HepG2 (cell line): ENCODE measurements at regions not wholly inside any gene's neighbourhood (a gene's known extent, or its start where the extent isn't known, plus 50 kb on each side); places are given as distances from the start of the nearest gene placed in this dataset.

Experiments used
- ATAC-seq: fragments of 200-7000 bp; cut with Tn5 transposase; 3 replicates; pipeline ENCODE4 v1.9.1; 2020; ENCODE audit warnings: mild to moderate bottlenecking, moderate library complexity
- BruUV-seq: library from RNA; stranded (reverse); fragments of 400-500 nt; replicated peaks from 2 replicates; lab custom pipeline; 2021; lab: Mats Ljungman, UMichigan
- CTCF ChIA-PET: fragments of 300-600 bp; formaldehyde crosslinking; extraction: SDS; loops from one replicate; lab custom pipeline; 2021; ENCODE audit warnings: low total read pairs, inconsistent platforms, low intra/inter-chr PET ratio; lab: Yijun Ruan, JAX
- POLR2A ChIA-PET: fragments of 350-600 bp; sonication (Branson Sonifier 250); formaldehyde crosslinking; loops from one replicate; lab custom pipeline; 2020; ENCODE audit warnings: antibody characterized with exemption, inconsistent platforms; lab: Yijun Ruan, JAX
- DNase-seq: peaks from one replicate; pipeline ENCODE4 v3.0.0-alpha.2; 2015; ENCODE audit warnings: low spot score
- FAIRE-seq: peaks from 3 replicates; lab custom pipeline; 2011; peaks lifted over from hg19 to GRCh38; lab: Jason Lieb, UNC
- H2AFZ ChIP-seq: one replicate; pipeline ENCODE4 v1.6.1; 2011; ENCODE audit warnings: low read length, inconsistent platforms
- H3K27ac ChIP-seq: fragments of 300-600 bp; 3 replicates; pipeline ENCODE4 v1.8.0; 2011; ENCODE audit warnings: mixed run types, mild to moderate bottlenecking, mixed read lengths, low read length, inconsistent platforms; ENCODE audit not compliant: insufficient read depth; ENCODE audit errors: extremely low read length
- H3K27me3 ChIP-seq, 2 experiments: fragments of 200-600 bp in 1 of 2; 2 replicates in 1 of 2; 3 replicates in 1 of 2; pipeline versions ENCODE4 v1.6.0 to v1.8.0; 2011; ENCODE audit warnings: low read length in 2 of 2, mild to moderate bottlenecking in 2 of 2, moderate library complexity in 2 of 2, inconsistent platforms in 1 of 2; ENCODE audit not compliant: insufficient read depth in 2 of 2, control insufficient read depth in 1 of 2
- H3K36me3 ChIP-seq, 2 experiments: fragments of 200-600 bp in 1 of 2; replicated peaks in 1 of 2; 2 replicates in 1 of 2; 3 replicates in 1 of 2; pipeline versions ENCODE4 v1.5.1 to v1.8.0; 2011; ENCODE audit warnings: low read length in 2 of 2, inconsistent platforms in 1 of 2; ENCODE audit not compliant: insufficient read depth in 2 of 2, control insufficient read depth in 1 of 2
- H3K4me1 ChIP-seq: 2 replicates; pipeline ENCODE4 v1.5.1; 2012; ENCODE audit warnings: low read length, inconsistent platforms; ENCODE audit not compliant: insufficient read depth
- H3K4me2 ChIP-seq: 2 replicates; pipeline ENCODE4 v1.6.0; 2011; ENCODE audit warnings: low read depth, low read length, inconsistent platforms
- H3K4me3 ChIP-seq, 3 experiments: fragments of 200-600 bp in 1 of 3; sonication (generic), shearing (Covaris generic) in 1 of 3; replicated peaks in 1 of 3; 2 replicates each; pipeline ENCODE4 v1.5.1; 2011 to 2016; ENCODE audit warnings: low read length in 3 of 3, inconsistent platforms in 2 of 3, low read depth in 2 of 3, mild to moderate bottlenecking in 2 of 3, control low read depth in 1 of 3, mixed read lengths in 1 of 3; ENCODE audit not compliant: insufficient read depth in 1 of 3
- H3K79me2 ChIP-seq: one replicate; pipeline ENCODE4 v1.6.1; 2011; ENCODE audit warnings: low read length, inconsistent platforms; ENCODE audit not compliant: insufficient read depth
- H3K9ac ChIP-seq: 2 replicates; pipeline ENCODE4 v1.6.0; 2011; ENCODE audit warnings: mild to moderate bottlenecking, low read depth, low read length, inconsistent platforms; ENCODE audit not compliant: insufficient read depth
- H3K9me3 ChIP-seq: 2 replicates; pipeline ENCODE4 v1.5.1; 2012; ENCODE audit warnings: mild to moderate bottlenecking, low read length
- H4K20me1 ChIP-seq: 2 replicates; pipeline ENCODE4 v1.6.0; 2011; ENCODE audit warnings: inconsistent platforms, mild to moderate bottlenecking, low read length, moderate library complexity; ENCODE audit not compliant: insufficient read depth
- DNMT3B ChIP-seq: conservative IDR thresholded peaks from 2 replicates; pipeline ENCODE4 v1.6.1; 2016; ENCODE audit warnings: missing biosample characterization, control low read depth
- EP300 ChIP-seq, 3 experiments: sonication (generic) in 1 of 3; formaldehyde crosslinking in 1 of 3; IDR thresholded peaks; 2 replicates each; pipeline versions ENCODE4 v1.5.1 to v1.6.1; 2011 to 2020; ENCODE audit warnings: low read depth in 2 of 3, low read length in 2 of 3, borderline replicate concordance in 1 of 3, improper control_type of control experiment in 1 of 3, mild to moderate bottlenecking in 1 of 3, missing genetic modification reagents in 1 of 3, moderate library complexity in 1 of 3
- GZF1 ChIP-seq: sonication (generic); formaldehyde crosslinking; IDR thresholded peaks from 2 replicates; pipeline ENCODE4 v1.5.1; 2020; ENCODE audit warnings: mild to moderate bottlenecking, missing genetic modification reagents
- HMG20B ChIP-seq: conservative IDR thresholded peaks from 2 replicates; pipeline ENCODE4 v1.6.1; 2016; ENCODE audit warnings: missing genetic modification reagents, missing compliant biosample characterization
- JUND ChIP-seq: sonication (generic); formaldehyde crosslinking; IDR thresholded peaks from 2 replicates; pipeline ENCODE4 v1.8.0; 2022; ENCODE audit warnings: mild to moderate bottlenecking, missing genetic modification reagents
- LRRFIP1 ChIP-seq: sonication (generic); formaldehyde crosslinking; conservative IDR thresholded peaks from 2 replicates; pipeline ENCODE4 v1.4.0; 2020; ENCODE audit warnings: missing genetic modification reagents
- POLR2A ChIP-seq, 2 experiments: IDR thresholded peaks; 2 replicates each; pipeline ENCODE4 v1.6.1; 2011; ENCODE audit warnings: low read depth in 2 of 2, low read length in 2 of 2, mild to moderate bottlenecking in 1 of 2, moderate library complexity in 1 of 2; ENCODE audit not compliant: insufficient read depth in 1 of 2
- PRMT3 ChIP-seq: sonication (generic); formaldehyde crosslinking; IDR thresholded peaks from 2 replicates; pipeline ENCODE4 v1.8.1; 2022; ENCODE audit warnings: low read depth, mild to moderate bottlenecking, moderate library complexity, missing genetic modification reagents, borderline replicate concordance
- ZEB1 ChIP-seq: IDR thresholded peaks from 2 replicates; pipeline ENCODE4 v1.6.1; 2012; ENCODE audit warnings: mild to moderate bottlenecking, low read depth, inconsistent platforms; ENCODE audit not compliant: insufficient replicate concordance
- ZNF232 ChIP-seq: sonication (generic); formaldehyde crosslinking; IDR thresholded peaks from 2 replicates; pipeline ENCODE4 v1.4.0; 2020; ENCODE audit warnings: missing genetic modification reagents, borderline replicate concordance
- ZNF354B ChIP-seq: sonication (generic); formaldehyde crosslinking; IDR thresholded peaks from 2 replicates; pipeline ENCODE4 v1.8.0; 2022; ENCODE audit warnings: mild to moderate bottlenecking, missing genetic modification reagents
- ZNF562 ChIP-seq: sonication (generic); formaldehyde crosslinking; IDR thresholded peaks from 2 replicates; pipeline ENCODE4 v1.8.0; 2022; ENCODE audit warnings: missing genetic modification reagents, borderline replicate concordance
- ZNF652 ChIP-seq: IDR thresholded peaks from 2 replicates; pipeline ENCODE4 v1.6.1; 2016; ENCODE audit warnings: low read depth, borderline replicate concordance
- ZNF709 ChIP-seq: sonication (generic); formaldehyde crosslinking; IDR thresholded peaks from 2 replicates; pipeline ENCODE4 v1.5.0; 2020; ENCODE audit warnings: mild to moderate bottlenecking, missing genetic modification reagents
- ZNF768 ChIP-seq: sonication (generic); formaldehyde crosslinking; IDR thresholded peaks from 2 replicates; pipeline ENCODE4 v1.4.0; 2020; ENCODE audit warnings: missing genetic modification reagents
- ZZZ3 ChIP-seq: sonication (generic); formaldehyde crosslinking; IDR thresholded peaks from 2 replicates; pipeline ENCODE4 v1.4.0; 2020; ENCODE audit warnings: missing genetic modification reagents, mild to moderate bottlenecking, borderline replicate concordance
- WGBS: methylation state at CpG from one replicate; pipeline ENCODE4 v1.1.6; 2017; ENCODE audit warnings: low lambda C conversion rate; 5-methylcytosine and 5-hydroxymethylcytosine counted together
- in situ Hi-C: cut with HindIII; loops from 2 replicates; pipeline ENCODE4 v1.10.0; 2017; ENCODE audit warnings: low pct_unique_long_range_greater_than_20kb; ENCODE audit not compliant: extremely low pct_ligation_motif_present
- intact Hi-C: fragments of 100-400 bp; cut with micrococcal nuclease; formaldehyde crosslinking; loops from one replicate; pipeline ENCODE4 v1.10.0; 2022; ENCODE audit not compliant: unreplicated experiment
- TF ChIP-seq, protein P1 (sequence below): IDR thresholded peaks from 2 replicates; pipeline ENCODE4 v1.6.1; 2016
- TF ChIP-seq, protein P2 (sequence below): IDR thresholded peaks from 2 replicates; pipeline ENCODE4 v1.6.1; 2018; ENCODE audit warnings: missing genetic modification reagents, mild to moderate bottlenecking, missing compliant biosample characterization

DNA sequence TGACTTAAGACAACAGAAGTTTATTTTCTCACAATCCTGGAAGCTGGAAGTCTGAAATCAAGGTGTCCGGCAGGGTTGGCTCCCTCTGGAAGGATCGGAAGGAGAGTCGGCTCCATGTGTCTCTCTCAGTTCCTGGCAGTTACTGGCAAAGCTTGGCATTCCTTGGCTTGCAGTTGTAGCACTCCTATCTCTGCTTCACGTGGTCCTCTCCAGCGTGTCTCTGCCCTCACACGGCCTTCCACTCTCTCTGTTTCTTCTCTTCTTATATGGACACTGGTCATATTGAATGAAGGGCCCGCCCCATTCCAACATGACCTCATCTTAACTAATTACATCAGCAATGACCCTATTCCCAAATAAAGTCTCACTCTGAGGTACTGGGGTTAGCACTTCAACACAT is 60.1 kb upstream of the TUNAR start (continued):
- TF ChIP-seq LRRFIP1 (CRISPR knock-in tag), result no peak
- TF ChIP-seq ZNF232 (CRISPR knock-in tag), result no peak
- TF ChIP-seq ZNF768 (CRISPR knock-in tag), result no peak
- no peak for TF ChIP-seq ZNF354B (CRISPR knock-in tag)
- no peak for TF ChIP-seq ZZZ3 (CRISPR knock-in tag)
- TF ChIP-seq ZNF709 (CRISPR knock-in tag), result no peak
- TF ChIP-seq, protein P1, sequence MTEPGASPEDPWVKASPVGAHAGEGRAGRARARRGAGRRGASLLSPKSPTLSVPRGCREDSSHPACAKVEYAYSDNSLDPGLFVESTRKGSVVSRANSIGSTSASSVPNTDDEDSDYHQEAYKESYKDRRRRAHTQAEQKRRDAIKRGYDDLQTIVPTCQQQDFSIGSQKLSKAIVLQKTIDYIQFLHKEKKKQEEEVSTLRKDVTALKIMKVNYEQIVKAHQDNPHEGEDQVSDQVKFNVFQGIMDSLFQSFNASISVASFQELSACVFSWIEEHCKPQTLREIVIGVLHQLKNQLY, result no peak
- TF ChIP-seq, all 625 proteins: peak for 0

DNA sequence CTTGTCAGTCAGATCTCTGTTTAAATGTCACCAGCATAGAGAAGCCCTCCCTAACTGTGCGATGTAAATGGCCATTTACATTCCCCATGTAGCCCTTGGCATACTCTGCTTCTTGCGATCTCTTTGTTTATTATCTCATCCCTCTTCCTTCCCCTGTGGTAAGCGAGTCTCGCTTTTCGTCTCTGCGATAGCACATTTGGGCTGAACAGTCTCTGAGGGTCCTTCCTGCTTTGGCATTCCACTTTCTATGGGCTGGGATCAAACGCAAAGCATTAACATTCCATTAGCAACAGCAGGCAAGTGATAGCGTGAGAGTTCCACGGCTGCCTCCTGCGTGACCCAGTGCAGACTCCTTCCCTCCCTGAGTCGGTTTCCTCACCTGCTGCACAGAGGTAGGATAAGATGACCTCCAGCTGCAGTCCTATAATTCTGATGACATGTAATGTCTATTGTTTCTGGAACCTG is 61.4 kb upstream of the TUNAR start:
- ATAC-seq, result no peak
- Histone ChIP-seq H3K27ac (no peak overlapping the region), H2AFZ (no peak overlapping the region), H3K4me1 (no peaks in the 10 kb centered on the region), H3K9me3 (no peaks in the 10 kb centered on the region)
- intact Hi-C loops, result no loop called here
- 1% methylated on average over 9 of the region's 11 CpGs for WGBS
- no peak for FAIRE-seq
- CTCF ChIA-PET, result no interaction called here
- in situ Hi-C loops, result no loop called here
- BruUV-seq, result no TSS peak
- POLR2A ChIA-PET, result no interaction called here
- TF ChIP-seq JUND (CRISPR knock-in tag) (no peak), PRMT3 (CRISPR knock-in tag) (no peak), DNMT3B (no peak), GZF1 (CRISPR knock-in tag) (no peak), ZNF652 (CRISPR knock-in tag) (no peak), POLR2A (IDR thresholded peaks at IDR 0.05; ENCODE audit: insufficient read depth in 1 of 2, low read depth in 2 of 2, low read length in 2 of 2) (no peak), EP300 (IDR thresholded peaks at IDR 0.05; ENCODE audit: low read depth in 2 of 2, low read length in 2 of 2) (no peak), EP300 (CRISPR knock-in tag; IDR thresholded peaks at IDR 0.05; ENCODE audit: borderline replicate concordance) (no peak), ZNF562 (CRISPR knock-in tag) (no peak), HMG20B (no peak), ZEB1 (no peak), LRRFIP1 (CRISPR knock-in tag) (no peak)
- TF ChIP-seq, protein P2, sequence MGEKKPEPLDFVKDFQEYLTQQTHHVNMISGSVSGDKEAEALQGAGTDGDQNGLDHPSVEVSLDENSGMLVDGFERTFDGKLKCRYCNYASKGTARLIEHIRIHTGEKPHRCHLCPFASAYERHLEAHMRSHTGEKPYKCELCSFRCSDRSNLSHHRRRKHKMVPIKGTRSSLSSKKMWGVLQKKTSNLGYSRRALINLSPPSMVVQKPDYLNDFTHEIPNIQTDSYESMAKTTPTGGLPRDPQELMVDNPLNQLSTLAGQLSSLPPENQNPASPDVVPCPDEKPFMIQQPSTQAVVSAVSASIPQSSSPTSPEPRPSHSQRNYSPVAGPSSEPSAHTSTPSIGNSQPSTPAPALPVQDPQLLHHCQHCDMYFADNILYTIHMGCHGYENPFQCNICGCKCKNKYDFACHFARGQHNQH (CRISPR knock-in tag), result no peak
- TF ChIP-seq, all 625 proteins: peak for 0
- Histone ChIP-seq H3K36me3 (no peaks in the 10 kb centered on the region), H3K79me2 (no peaks in the 10 kb centered on the region), H3K4me3 (no peak overlapping the region), H3K4me2 (no peak overlapping the region), H3K9ac (no peak overlapping the region), H4K20me1 (no peaks in the 10 kb centered on the region), H3K27me3 (no peaks in the 10 kb centered on the region; a peak in 2 of 5 replicates)
- no peak for DNase-seq
